Upper lobe of left lung (tissue), 4 donors: ENCODE measurements at regions not wholly inside any gene's neighbourhood (a gene's known extent, or its start where the extent isn't known, plus 50 kb on each side); places are given as distances from the start of the nearest gene placed in this dataset.

Experiments used
- CTCF ChIP-seq, 6 experiments: fragments of 450-650 bp in 4 of 6; fragments of 200-600 bp in 2 of 6; sonication (generic) in 2 of 6; IDR thresholded peaks; one replicate each; pipeline ENCODE4 v1.5.1; 2016 to 2019; ENCODE audit warnings: antibody characterized with exemption in 6 of 6
- POLR2A ChIP-seq, 4 donors: fragments of 450-650 bp; IDR thresholded peaks; one replicate each; pipeline ENCODE4 v1.5.1; 2016 to 2017; ENCODE audit warnings: antibody characterized with exemption in 4 of 4, mild to moderate bottlenecking in 2 of 4

GRCh38 chr2:192775011-192775410 is 580.3 kb upstream of the TMEFF2 start:
- TF ChIP-seq CTCF (IDR thresholded peaks at IDR 0.05): no peak
- no peak for TF ChIP-seq POLR2A (IDR thresholded peaks at IDR 0.05)
